AG10803 (cell line): ENCODE measurements at regions not wholly inside any gene's neighbourhood (a gene's known extent, or its start where the extent isn't known, plus 50 kb on each side); places are given as distances from the start of the nearest gene placed in this dataset.
A peak's percentile ranks its signal among the peaks of the same experiment; 100 is the strongest.

Experiments used
- DNase-seq: peaks from one replicate; pipeline ENCODE4 v3.0.0; 2010; ENCODE audit warnings: low read depth
- H3K4me3 ChIP-seq: 2 replicates; pipeline ENCODE4 v1.5.1; 2011; ENCODE audit warnings: mild to moderate bottlenecking, low read length, control low read depth
- CTCF ChIP-seq: conservative IDR thresholded peaks from 2 replicates; pipeline ENCODE4 v1.5.1; 2011; ENCODE audit warnings: mild to moderate bottlenecking, low read length, control low read depth, inconsistent platforms

- no peak for TF ChIP-seq CTCF
- no peak for DNase-seq
- no peak overlapping the region for H3K4me3 ChIP-seq
Observed at GRCh38 chr5:123830575-123830974, 318.6 kb downstream of the CSNK1G3 start.

GRCh38 chr5:123827811-123828210, 315.8 kb downstream of the CSNK1G3 start:
- TF ChIP-seq CTCF, result no peak
- no peak overlapping the region for H3K4me3 ChIP-seq
- DNase-seq, result no peak

GRCh38 chr5:123819833-123820232, 307.9 kb downstream of the CSNK1G3 start:
- H3K4me3 ChIP-seq, result no peak overlapping the region
- peak; percentile 91 for DNase-seq
- TF ChIP-seq CTCF, result no peak

GRCh38 chr5:123819386-123819785, 307.4 kb downstream of the CSNK1G3 start:
- no peak overlapping the region for H3K4me3 ChIP-seq
- no peak for DNase-seq
- no peak for TF ChIP-seq CTCF

GRCh38 chr5:123817267-123817666, 305.3 kb downstream of the CSNK1G3 start:
- TF ChIP-seq CTCF, result no peak

GRCh38 chr5:123814801-123815470, 303.0 kb downstream of the CSNK1G3 start:
- DNase-seq, result peak; percentile 31
- no peak overlapping the region for H3K4me3 ChIP-seq
- TF ChIP-seq CTCF, result no peak

More at GRCh38 chr5:123817267-123817666, 305.3 kb downstream of the CSNK1G3 start:
- no peak overlapping the region for H3K4me3 ChIP-seq
- DNase-seq, result no peak

GRCh38 chr5:123813937-123814624, 302.1 kb downstream of the CSNK1G3 start:
- peak; percentile 70 for DNase-seq
- TF ChIP-seq CTCF, result no peak
- peak overlapping the region; percentile 7 for H3K4me3 ChIP-seq
